Heart left ventricle (tissue), 16 donors: ENCODE measurements at regions not wholly inside any gene's neighbourhood (a gene's known extent, or its start where the extent isn't known, plus 50 kb on each side); places are given as distances from the start of the nearest gene placed in this dataset.
A peak's percentile ranks its signal among the peaks of the same experiment; 100 is the strongest.

Experiments
- ATAC-seq, 4 donors: fragments of 200-7000 bp; cut with Tn5 transposase; one replicate each; pipeline ENCODE4 v1.9.1; 2020 to 2022; ENCODE audit warnings: moderate library complexity in 4 of 4, mild to moderate bottlenecking in 3 of 4, moderate number of reproducible peaks in 1 of 4
- DNase-seq, 5 donors: peaks; one replicate each; pipeline ENCODE4 v3.0.0-alpha.2; 2020
- H3K27ac ChIP-seq, 12 donors: fragments of 200-600 bp; sonication (generic) in 4 of 12; one replicate each; pipeline versions ENCODE4 v1.5.0 to v1.8.0; 2016 to 2022; ENCODE audit warnings: mild to moderate bottlenecking in 2 of 12
- H3K27me3 ChIP-seq, 9 donors: fragments of 200-600 bp; sonication (generic) in 2 of 9; one replicate each; pipeline versions ENCODE4 v1.5.1 to v1.8.0; 2016 to 2022; ENCODE audit warnings: mild to moderate bottlenecking in 3 of 9
- H3K36me3 ChIP-seq, 9 donors: fragments of 200-600 bp; sonication (generic) in 2 of 9; one replicate each; pipeline versions ENCODE4 v1.5.0 to v1.8.0; 2018 to 2022; ENCODE audit warnings: mild to moderate bottlenecking in 2 of 9
- H3K4me1 ChIP-seq, 12 donors: fragments of 200-600 bp; sonication (generic) in 4 of 12; one replicate each; pipeline versions ENCODE4 v1.5.0 to v1.8.0; 2016 to 2022; ENCODE audit warnings: mild to moderate bottlenecking in 3 of 12
- H3K4me3 ChIP-seq, 12 donors: fragments of 200-600 bp; sonication (generic) in 4 of 12; one replicate each; pipeline versions ENCODE4 v1.5.0 to v1.8.0; 2017 to 2022; ENCODE audit warnings: mild to moderate bottlenecking in 9 of 12, moderate library complexity in 4 of 12
- H3K9me3 ChIP-seq, 12 donors: fragments of 200-600 bp; sonication (generic) in 4 of 12; one replicate each; pipeline versions ENCODE4 v1.5.0 to v1.8.0; 2016 to 2022; ENCODE audit warnings: mild to moderate bottlenecking in 1 of 12
- CTCF ChIP-seq, 12 donors: fragments of 200-600 bp; sonication (generic) in 4 of 12; IDR thresholded peaks; one replicate each; pipeline versions ENCODE4 v1.5.0 to v1.8.0; 2018 to 2022; ENCODE audit warnings: antibody characterized with exemption in 12 of 12, mild to moderate bottlenecking in 5 of 12
- POLR2A ChIP-seq, 2 donors: fragments of 450-650 bp; IDR thresholded peaks; one replicate each; pipeline ENCODE4 v1.6.1; 2017; ENCODE audit warnings: antibody characterized with exemption in 2 of 2, mild to moderate bottlenecking in 2 of 2, moderate library complexity in 2 of 2
- WGBS, 4 donors: extraction: QIAGEN DNeasy Blood & Tissue Kit in 2 of 4; methylation state at CpG; one replicate each; pipeline versions ENCODE4 v1.1.5 to v1.1.7; 2013 to 2018; 5-methylcytosine and 5-hydroxymethylcytosine counted together
- intact Hi-C, 10 donors: fragments of 100-400 bp; cut with DNase I; formaldehyde crosslinking; loops; one replicate each; pipeline versions ENCODE4 v1.11.1 to v1.14.2; 2022
- donor health status: ischemic (EF 13 %, LVEDD 7.1; RV severe dilation, severe dysfunction).
- donor health status: healthy with polysubstance abuse.
- donor health status: DM: no; HTN: yes; CAD: no.
- donor health status: DM: no; HTN: no; CAD: no.
- donor health status: ischemic (EF 25% LVEDD 6.9; RV normal size, moderate dysfunction).
- donor health status: ischemic (EF 25% LVEDD 5.7; RV mildly dilated, moderate dysfunction).
- donor health status: healthy.
- donor health status: DM: yes; HTN: yes; CAD: no.
- donor health status: ischemic (EF 35%, LVEDD 5.7; RV mildly dilated, moderate dysfunction).
- donor health status: nonischemic (EF 11% LVEDD 7.7; RV severe dilation, severe dysfunction).
- donor health status: DM: yes; HTN: yes; CAD: no.
- donor health status: PGD.
- donor health status: ischemic (EF 29% LVEDD 5.4; RV normal size, mild dysfunction).
- donor health status: nonischemic (EF 23%, LVEDD 6.1; RV moderate dilation, normal function).

- intact Hi-C loops: no loop called here
- no peak for ATAC-seq
- Histone ChIP-seq H3K27ac (no peak overlapping the region), H3K27me3 (no peaks in the 10 kb centered on the region), H3K36me3 (no peaks in the 10 kb centered on the region), H3K9me3 (no peaks in the 10 kb centered on the region), H3K4me3 (no peak overlapping the region), H3K4me1 (no peaks in the 10 kb centered on the region)
- peak; percentile 19 to 64 (median 32) for DNase-seq
- TF ChIP-seq CTCF (IDR thresholded peaks at IDR 0.05) (no peak), POLR2A (IDR thresholded peaks at IDR 0.05) (no peak)
- 34 to 74% (median 49%) methylated on average over 4 of the region's 4 CpGs for WGBS, 4 donors
Observed at GRCh38 chrX:11952176-11952720, 186.0 kb upstream of the FRMPD4 start.

- no peak for TF ChIP-seq CTCF (IDR thresholded peaks at IDR 0.05)
- no peak for TF ChIP-seq POLR2A (IDR thresholded peaks at IDR 0.05)
- ATAC-seq (peak in 1 of 4 donors; percentile 29), DNase-seq (no peak)
- H3K27ac ChIP-seq: no peak overlapping the region
- no peaks in the 10 kb centered on the region for H3K9me3 ChIP-seq
- no peak overlapping the region for H3K4me3 ChIP-seq
- H3K27me3 ChIP-seq: no peaks in the 10 kb centered on the region
- 37 to 66% (median 51%) methylated on average over 2 of the region's 2 CpGs for WGBS, 4 donors
- intact Hi-C loops: no loop called here
- H3K36me3 ChIP-seq: no peaks in the 10 kb centered on the region
- no peaks in the 10 kb centered on the region for H3K4me1 ChIP-seq
Observed at GRCh38 chrX:11953615-11954014, 184.7 kb upstream of the FRMPD4 start.

DNA sequence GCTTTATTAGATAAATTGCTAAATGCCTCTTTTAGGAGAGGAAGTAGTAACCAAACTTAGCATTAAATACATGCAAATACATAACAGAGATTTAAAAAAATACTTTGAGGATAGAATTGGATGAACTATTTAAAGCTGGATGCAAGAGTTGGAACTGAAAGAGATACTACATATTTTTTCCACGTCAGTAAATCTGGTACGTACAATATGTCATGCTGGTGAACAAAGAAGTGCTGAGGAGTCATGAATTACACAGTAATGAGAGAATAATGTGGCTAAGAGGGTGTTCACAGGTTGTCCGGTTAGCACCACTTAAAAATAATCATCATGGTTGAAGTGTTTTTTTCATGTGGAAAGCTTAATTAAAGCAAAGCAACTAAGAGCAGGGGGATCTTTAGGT is 184.1 kb upstream of the FRMPD4 start:
- no peak overlapping the region for H3K4me3 ChIP-seq
- no peak for ATAC-seq
- no peaks in the 10 kb centered on the region for H3K9me3 ChIP-seq
- intact Hi-C loops: no loop called here
- WGBS, 4 donors: 63 to 77% (median 74%) methylated on average over 3 of the region's 3 CpGs
- no peak overlapping the region for H3K27ac ChIP-seq
- no peak for DNase-seq
- TF ChIP-seq CTCF (IDR thresholded peaks at IDR 0.05): no peak
- no peak for TF ChIP-seq POLR2A (IDR thresholded peaks at IDR 0.05)
- no peaks in the 10 kb centered on the region for H3K36me3 ChIP-seq
- no peaks in the 10 kb centered on the region for H3K4me1 ChIP-seq
- H3K27me3 ChIP-seq: no peaks in the 10 kb centered on the region

GRCh38 chrX:11960031-11960430 is 178.2 kb upstream of the FRMPD4 start:
- intact Hi-C loops: no loop called here
- no peak overlapping the region for H3K27ac ChIP-seq
- 51 to 61% (median 56%) methylated on average over 4 of the region's 4 CpGs for WGBS, 4 donors
- ATAC-seq (no peak), DNase-seq (no peak)
- H3K27me3 ChIP-seq: no peaks in the 10 kb centered on the region
- TF ChIP-seq CTCF (IDR thresholded peaks at IDR 0.05) (no peak), POLR2A (IDR thresholded peaks at IDR 0.05) (no peak)
- no peaks in the 10 kb centered on the region for H3K9me3 ChIP-seq
- H3K4me3 ChIP-seq: no peak overlapping the region
- H3K36me3 ChIP-seq: no peaks in the 10 kb centered on the region
- H3K4me1 ChIP-seq: no peaks in the 10 kb centered on the region
